LNCaP clone FGC (cell line): ENCODE measurements at regions not wholly inside any gene's neighbourhood (a gene's known extent, or its start where the extent isn't known, plus 50 kb on each side); places are given as distances from the start of the nearest gene placed in this dataset.

Source experiments
- DNase-seq: peaks from one replicate; pipeline ENCODE4 v3.0.0-alpha.2; 2011; ENCODE audit warnings: low read depth
- H3K4me3 ChIP-seq: 2 replicates; pipeline ENCODE4 v1.5.1; 2011; ENCODE audit warnings: mild to moderate bottlenecking, low read depth, low read length, control low read depth
- CTCF ChIP-seq: IDR thresholded peaks from 2 replicates; pipeline ENCODE4 v1.5.1; 2012; ENCODE audit warnings: mild to moderate bottlenecking; ENCODE audit not compliant: control insufficient read depth, insufficient read depth; ENCODE audit errors: extremely low read depth

GRCh38 chr9:32251539-32251938 lies 132.9 kb upstream of the ACO1 start:
- TF ChIP-seq CTCF, result peak; percentile 87
- peak; percentile 63 for DNase-seq
- H3K4me3 ChIP-seq, result no peak overlapping the region

GRCh38 chr9:32253731-32254130 lies 130.7 kb upstream of the ACO1 start:
- DNase-seq, result no peak
- TF ChIP-seq CTCF, result no peak
- H3K4me3 ChIP-seq, result no peak overlapping the region

- TF ChIP-seq CTCF, result no peak
- H3K4me3 ChIP-seq, result no peak overlapping the region
- DNase-seq, result no peak
Observed at GRCh38 chr9:32255026-32255425, 129.4 kb upstream of the ACO1 start.

- no peak for DNase-seq
- H3K4me3 ChIP-seq, result no peak overlapping the region
- no peak for TF ChIP-seq CTCF
Observed at GRCh38 chr9:32258482-32258881, 126.0 kb upstream of the ACO1 start.

GRCh38 chr9:32260151-32260862 lies 124.1 kb upstream of the ACO1 start:
- no peak for TF ChIP-seq CTCF

GRCh38 chr9:32264170-32264864 lies 120.1 kb upstream of the ACO1 start:
- DNase-seq, result no peak
- TF ChIP-seq CTCF, result peak; percentile 32
- H3K4me3 ChIP-seq, result no peak overlapping the region

More at GRCh38 chr9:32260151-32260862, 124.1 kb upstream of the ACO1 start:
- DNase-seq, result no peak
- H3K4me3 ChIP-seq, result no peak overlapping the region
